ENCODE measurements at regions not wholly inside any gene's neighbourhood (a gene's known extent, or its start where the extent isn't known, plus 50 kb on each side); places are given as distances from the start of the nearest gene placed in this dataset.

DNA sequence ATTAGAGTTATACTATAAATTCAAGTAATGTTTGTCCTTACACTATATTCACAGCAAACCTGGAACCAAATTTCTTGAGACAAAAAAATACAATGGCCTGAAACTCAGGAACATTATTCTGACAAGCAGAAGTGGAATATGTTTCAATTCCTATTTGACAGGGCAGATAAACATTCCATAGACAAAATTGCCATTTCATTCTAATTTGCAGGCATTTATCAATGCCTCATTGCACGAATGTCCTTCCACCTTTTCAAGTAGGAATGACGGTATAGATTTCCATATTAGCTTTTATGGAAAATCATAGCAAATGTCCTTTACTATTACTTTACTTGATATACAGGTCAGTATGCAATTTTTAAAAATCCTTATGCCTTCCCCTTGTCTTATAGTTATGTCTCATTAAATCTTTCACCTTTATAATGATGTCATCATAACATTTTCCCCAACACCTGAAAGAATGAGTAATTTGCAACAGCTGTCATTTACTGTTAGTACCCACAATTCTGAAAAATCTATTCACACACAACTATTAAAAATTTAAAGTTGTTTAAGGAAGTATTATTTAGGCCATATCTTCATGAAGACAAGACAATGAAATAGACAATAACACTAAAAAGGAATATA is 299.7 kb upstream of the SEMA3C start:
- TF ChIP-seq, protein P1, sequence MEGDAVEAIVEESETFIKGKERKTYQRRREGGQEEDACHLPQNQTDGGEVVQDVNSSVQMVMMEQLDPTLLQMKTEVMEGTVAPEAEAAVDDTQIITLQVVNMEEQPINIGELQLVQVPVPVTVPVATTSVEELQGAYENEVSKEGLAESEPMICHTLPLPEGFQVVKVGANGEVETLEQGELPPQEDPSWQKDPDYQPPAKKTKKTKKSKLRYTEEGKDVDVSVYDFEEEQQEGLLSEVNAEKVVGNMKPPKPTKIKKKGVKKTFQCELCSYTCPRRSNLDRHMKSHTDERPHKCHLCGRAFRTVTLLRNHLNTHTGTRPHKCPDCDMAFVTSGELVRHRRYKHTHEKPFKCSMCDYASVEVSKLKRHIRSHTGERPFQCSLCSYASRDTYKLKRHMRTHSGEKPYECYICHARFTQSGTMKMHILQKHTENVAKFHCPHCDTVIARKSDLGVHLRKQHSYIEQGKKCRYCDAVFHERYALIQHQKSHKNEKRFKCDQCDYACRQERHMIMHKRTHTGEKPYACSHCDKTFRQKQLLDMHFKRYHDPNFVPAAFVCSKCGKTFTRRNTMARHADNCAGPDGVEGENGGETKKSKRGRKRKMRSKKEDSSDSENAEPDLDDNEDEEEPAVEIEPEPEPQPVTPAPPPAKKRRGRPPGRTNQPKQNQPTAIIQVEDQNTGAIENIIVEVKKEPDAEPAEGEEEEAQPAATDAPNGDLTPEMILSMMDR (IDR thresholded peaks at IDR 0.05; ENCODE audit: extremely low read depth in 1 of 2, insufficient read depth in 1 of 2, low read depth in 1 of 2, low read length in 2 of 2) = no peak
- TF ChIP-seq MYC (IDR thresholded peaks at IDR 0.05; ENCODE audit: low read depth, low read length) = no peak
- no peak for TF ChIP-seq POLR2AphosphoS5 (IDR thresholded peaks at IDR 0.05; ENCODE audit: insufficient read depth, low read depth, low read length)
- no peak for TF ChIP-seq POLR2A (IDR thresholded peaks at IDR 0.05; ENCODE audit: low read depth, low read length)
- no peak for TF ChIP-seq GATA2 (IDR thresholded peaks at IDR 0.05; ENCODE audit: insufficient read depth, insufficient read length, low read depth, low read length)
- TF ChIP-seq EZH2 (IDR thresholded peaks at IDR 0.05; ENCODE audit: borderline replicate concordance, low read depth, low read length, severe bottlenecking) = no peak
- no peak for TF ChIP-seq FOS (IDR thresholded peaks at IDR 0.05; ENCODE audit: borderline replicate concordance, insufficient read depth, low read length)
- no peak for TF ChIP-seq JUN (IDR thresholded peaks at IDR 0.05; ENCODE audit: borderline replicate concordance, insufficient read depth, insufficient read length, low read depth)
- TF ChIP-seq, protein P2, sequence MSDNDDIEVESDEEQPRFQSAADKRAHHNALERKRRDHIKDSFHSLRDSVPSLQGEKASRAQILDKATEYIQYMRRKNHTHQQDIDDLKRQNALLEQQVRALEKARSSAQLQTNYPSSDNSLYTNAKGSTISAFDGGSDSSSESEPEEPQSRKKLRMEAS (IDR thresholded peaks at IDR 0.05; ENCODE audit: insufficient read depth, insufficient read length) = no peak
